SJSA1 (cell line): ENCODE measurements at regions not wholly inside any gene's neighbourhood (a gene's known extent, or its start where the extent isn't known, plus 50 kb on each side); places are given as distances from the start of the nearest gene placed in this dataset.

Source experiments
- DNase-seq, 2 experiments: peaks; one replicate each; pipeline ENCODE4 v3.0.0-alpha.2; 2015 to 2020; ENCODE audit warnings: low spot score in 2 of 2, low read depth in 1 of 2
- H3K27ac ChIP-seq: fragments of 250-450 bp; sonication (Bioruptor Pico); 2 replicates; pipeline ENCODE4 v1.5.1; 2020; ENCODE audit warnings: mild to moderate bottlenecking, moderate library complexity
- H3K27me3 ChIP-seq: fragments of 250-450 bp; sonication (Bioruptor Pico); replicated peaks from 2 replicates; pipeline ENCODE4 v1.5.1; 2020; ENCODE audit warnings: mild to moderate bottlenecking, moderate library complexity
- H3K36me3 ChIP-seq: fragments of 250-450 bp; sonication (Bioruptor Pico); 2 replicates; pipeline ENCODE4 v1.5.1; 2020; ENCODE audit warnings: mild to moderate bottlenecking
- H3K4me1 ChIP-seq: fragments of 250-450 bp; sonication (Bioruptor Pico); replicated peaks from 2 replicates; pipeline ENCODE4 v1.6.1; 2021; ENCODE audit warnings: mild to moderate bottlenecking
- H3K4me3 ChIP-seq: fragments of 250-450 bp; sonication (Bioruptor Pico); 2 replicates; pipeline ENCODE4 v1.5.1; 2020; ENCODE audit warnings: mild to moderate bottlenecking
- H3K9me3 ChIP-seq: fragments of 250-450 bp; sonication (Bioruptor Pico); replicated peaks from 2 replicates; pipeline ENCODE4 v1.5.1; 2020; ENCODE audit warnings: mild to moderate bottlenecking

DNA sequence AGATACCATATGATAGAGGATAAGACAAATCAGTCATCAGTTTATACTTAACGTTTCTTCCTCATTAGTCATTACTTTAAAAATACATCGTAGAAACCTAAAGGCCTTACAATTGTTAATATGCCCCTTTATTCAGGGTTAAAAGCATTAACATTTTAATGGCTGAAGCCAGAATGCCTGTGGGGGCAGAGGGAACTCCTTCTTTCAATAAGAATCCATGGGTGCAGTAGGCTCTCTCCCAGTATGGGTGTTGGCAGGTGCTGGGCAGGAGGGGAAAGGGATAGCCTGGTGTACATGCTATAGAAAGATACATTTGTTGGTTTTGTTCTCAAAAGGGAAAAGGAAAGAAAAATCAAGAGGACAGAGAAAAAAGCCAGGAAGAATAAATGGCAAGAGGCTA is 1035.7 kb upstream of the POU3F3 start:
- no peaks in the 10 kb centered on the region for H3K27me3 ChIP-seq
- H3K27ac ChIP-seq: no peak overlapping the region
- DNase-seq: no peak
- H3K9me3 ChIP-seq: peaks cover 5% of the 10 kb centered on the region; the same call in 1 of the 2 replicates
- no peaks in the 10 kb centered on the region for H3K4me1 ChIP-seq
- no peak overlapping the region for H3K4me3 ChIP-seq
- no peaks in the 10 kb centered on the region for H3K36me3 ChIP-seq

DNA sequence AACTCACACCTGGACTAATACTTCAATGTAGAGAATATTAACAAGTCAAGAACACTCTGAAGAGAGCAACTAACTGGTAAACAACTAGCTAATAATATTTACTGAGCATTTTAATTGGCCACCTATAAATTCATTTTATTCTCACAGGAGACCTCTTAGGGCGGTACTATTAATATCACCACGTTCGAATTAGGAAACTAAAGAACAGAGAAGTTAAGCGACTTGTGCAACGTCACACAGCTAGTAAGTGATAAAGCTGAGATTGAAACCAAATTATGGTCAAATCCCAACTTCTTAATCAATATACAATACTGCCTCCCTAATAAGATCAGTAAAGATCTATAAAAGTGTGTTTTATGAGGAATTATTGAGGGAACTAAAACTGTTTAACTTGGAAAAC is 1034.3 kb upstream of the POU3F3 start:
- Histone ChIP-seq H3K4me1 (no peaks in the 10 kb centered on the region), H3K9me3 (peaks cover 5% of the 10 kb centered on the region; the same call in 1 of the 2 replicates), H3K27me3 (no peaks in the 10 kb centered on the region), H3K27ac (no peak overlapping the region), H3K36me3 (no peaks in the 10 kb centered on the region), H3K4me3 (no peak overlapping the region)
- DNase-seq: no peak

DNA sequence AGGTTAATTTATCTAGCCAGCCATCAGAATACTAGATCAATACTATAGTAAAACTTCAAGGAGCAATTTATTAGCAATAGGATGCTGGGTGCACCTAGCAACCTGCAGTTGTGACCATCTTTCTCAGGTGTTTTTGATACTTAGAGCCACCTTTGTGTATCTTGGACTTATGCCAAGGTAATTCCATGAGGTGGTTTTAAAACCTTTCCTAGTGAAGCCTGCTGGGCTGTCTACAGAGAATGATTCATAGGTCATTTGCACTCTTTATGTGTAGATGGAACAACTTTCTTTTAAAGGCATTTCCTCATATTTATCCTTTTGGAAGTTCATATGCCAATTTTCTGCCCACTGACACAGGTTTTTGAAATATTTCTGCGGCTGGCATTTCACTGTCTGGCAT is 1030.1 kb upstream of the POU3F3 start:
- Histone ChIP-seq H3K4me1 (no peaks in the 10 kb centered on the region), H3K9me3 (peaks cover 5% of the 10 kb centered on the region; the same call in 1 of the 2 replicates), H3K4me3 (no peak overlapping the region), H3K36me3 (no peaks in the 10 kb centered on the region), H3K27ac (no peak overlapping the region), H3K27me3 (no peaks in the 10 kb centered on the region)
- DNase-seq: no peak

DNA sequence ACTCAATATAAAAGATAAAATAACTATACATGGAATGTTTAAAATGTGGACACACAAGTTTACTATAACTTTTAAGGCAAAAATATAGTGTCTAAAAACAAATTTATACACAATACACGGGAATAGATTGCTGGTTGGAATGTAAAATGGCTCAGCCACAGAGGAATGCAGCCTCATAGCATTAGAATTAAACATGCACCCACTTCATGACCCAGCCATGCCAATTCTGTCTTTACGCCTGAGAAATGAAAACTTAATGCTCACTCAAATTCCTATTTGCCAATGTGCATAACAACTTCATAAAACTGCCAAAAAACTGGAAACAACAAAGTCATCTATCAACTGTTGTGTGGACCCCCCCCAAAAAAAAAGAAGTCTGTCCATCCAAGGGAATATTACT is 1006.6 kb upstream of the POU3F3 start:
- H3K9me3 ChIP-seq: no peaks in the 10 kb centered on the region
- no peaks in the 10 kb centered on the region for H3K36me3 ChIP-seq
- DNase-seq: no peak
- H3K4me3 ChIP-seq: no peak overlapping the region
- no peaks in the 10 kb centered on the region for H3K4me1 ChIP-seq
- no peaks in the 10 kb centered on the region for H3K27me3 ChIP-seq
- no peak overlapping the region for H3K27ac ChIP-seq

DNA sequence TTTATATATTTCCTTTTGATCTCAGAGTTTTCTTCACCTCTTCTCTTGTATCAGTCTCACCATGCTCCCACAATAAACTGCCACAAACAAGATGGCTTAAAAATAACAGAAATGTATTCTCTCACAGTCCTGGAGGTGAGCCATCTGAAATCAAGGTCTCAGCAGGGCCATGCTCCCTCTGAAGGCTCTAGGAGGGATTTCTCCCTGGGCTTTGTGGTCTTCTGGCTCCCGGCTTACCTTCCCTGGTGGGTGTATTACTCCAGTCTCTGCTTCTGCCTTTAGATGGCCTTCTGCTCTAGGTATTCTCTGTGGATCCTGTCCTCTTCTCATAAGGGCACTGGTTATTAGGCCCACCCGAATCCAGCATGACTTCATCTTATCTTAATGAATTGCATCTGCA is 994.7 kb upstream of the POU3F3 start:
- Histone ChIP-seq H3K9me3 (peaks cover 2% of the 10 kb centered on the region; the same call in 1 of the 2 replicates), H3K4me3 (no peak overlapping the region), H3K4me1 (no peaks in the 10 kb centered on the region), H3K36me3 (no peaks in the 10 kb centered on the region), H3K27me3 (no peaks in the 10 kb centered on the region), H3K27ac (no peak overlapping the region)
- DNase-seq: no peak

DNA sequence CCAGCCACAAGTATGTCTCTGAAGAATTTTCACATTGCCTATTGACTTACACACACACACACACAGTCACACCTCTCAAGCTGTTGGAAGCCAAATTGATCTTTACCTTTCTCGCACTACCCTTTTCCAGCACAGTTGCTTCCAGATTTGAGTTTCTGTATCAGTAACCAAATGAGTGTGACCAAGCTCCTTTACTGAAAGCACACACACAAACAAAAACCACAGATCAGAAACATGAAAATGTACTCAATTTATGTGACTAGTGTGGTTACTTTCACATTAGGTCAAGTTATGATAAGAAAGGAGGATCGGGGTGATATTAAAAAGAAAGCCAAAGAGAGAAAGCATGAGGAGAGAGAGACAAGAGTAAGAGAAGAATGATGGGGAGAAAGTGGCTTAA is 993.9 kb upstream of the POU3F3 start:
- Histone ChIP-seq H3K27ac (no peak overlapping the region), H3K9me3 (peaks cover 2% of the 10 kb centered on the region; the same call in 1 of the 2 replicates), H3K4me1 (no peaks in the 10 kb centered on the region), H3K4me3 (no peak overlapping the region), H3K27me3 (no peaks in the 10 kb centered on the region), H3K36me3 (no peaks in the 10 kb centered on the region)
- no peak for DNase-seq

DNA sequence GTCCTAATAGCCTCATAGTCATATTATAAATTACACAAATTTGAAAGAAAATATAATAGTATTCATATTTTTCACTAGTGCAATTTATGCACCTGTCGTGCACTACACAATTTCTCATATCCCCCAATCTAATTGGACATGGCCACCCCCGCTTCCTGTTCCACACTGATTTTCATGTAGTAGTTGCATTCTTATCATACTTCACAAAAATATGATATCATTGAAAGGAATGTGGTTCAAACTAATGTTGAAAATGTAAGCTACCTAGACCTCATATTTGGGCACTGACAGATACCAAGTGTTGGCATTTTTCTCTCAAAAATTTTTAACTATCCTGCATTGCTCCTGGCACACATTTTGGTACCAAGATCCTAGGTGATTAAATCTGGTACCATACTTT is 985.5 kb upstream of the POU3F3 start:
- Histone ChIP-seq H3K36me3 (no peaks in the 10 kb centered on the region), H3K27me3 (no peaks in the 10 kb centered on the region), H3K27ac (no peak overlapping the region), H3K9me3 (no peaks in the 10 kb centered on the region; the same call in 1 of the 2 replicates), H3K4me1 (no peaks in the 10 kb centered on the region), H3K4me3 (no peak overlapping the region)
- DNase-seq: no peak

DNA sequence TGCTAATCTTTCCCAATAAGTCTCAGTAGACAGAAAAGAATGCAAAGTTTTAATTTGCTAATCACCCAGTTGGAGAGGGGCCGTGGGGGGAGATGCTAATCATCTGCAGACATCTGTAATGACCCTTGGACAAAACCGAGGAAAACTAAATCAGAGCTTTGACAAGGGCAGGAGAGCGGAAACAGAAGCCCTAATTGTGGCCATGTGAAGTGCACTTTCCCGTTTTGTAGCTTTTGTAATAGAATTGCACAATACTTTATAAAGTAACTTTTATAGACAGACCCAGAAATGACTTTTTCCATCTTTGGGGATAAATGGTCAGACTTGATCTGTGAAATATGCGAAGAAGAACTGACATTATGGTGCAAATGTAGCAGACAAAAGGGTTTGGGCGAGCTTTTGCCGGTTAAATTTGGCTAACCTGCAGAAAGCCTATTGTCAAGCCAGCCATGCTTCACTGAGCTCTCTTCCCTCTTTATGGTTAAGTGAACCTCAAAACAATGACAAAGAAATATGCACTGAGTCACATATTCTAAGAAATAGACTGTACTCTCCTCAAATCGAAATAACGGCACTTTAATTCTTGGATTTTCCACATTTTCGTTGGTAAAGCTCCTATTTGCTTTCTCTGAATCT is 980.1 kb upstream of the POU3F3 start:
- Histone ChIP-seq H3K9me3 (no peaks in the 10 kb centered on the region), H3K4me3 (no peak overlapping the region)
- no peak for DNase-seq

DNA sequence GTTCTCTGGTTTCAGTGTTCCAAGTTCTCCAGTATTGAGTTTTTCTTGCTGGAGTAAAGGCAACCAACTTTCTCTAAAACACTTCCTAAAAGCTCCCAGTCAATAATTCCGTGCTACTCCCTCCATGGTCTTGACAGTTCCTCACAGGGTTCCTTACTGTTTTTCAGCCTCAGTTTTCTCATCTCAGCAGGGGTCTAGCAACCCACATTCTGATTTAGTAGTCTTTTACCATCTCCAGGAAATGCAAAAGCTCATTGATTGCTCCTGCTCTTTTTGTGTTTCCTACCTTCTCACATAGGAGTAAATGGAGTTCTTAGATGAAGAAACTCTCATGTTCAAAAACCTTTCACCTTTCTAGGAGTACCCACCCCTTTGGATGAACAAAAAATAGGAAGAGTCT is 978.8 kb upstream of the POU3F3 start:
- no peaks in the 10 kb centered on the region for H3K27me3 ChIP-seq
- H3K4me3 ChIP-seq: no peak overlapping the region
- H3K36me3 ChIP-seq: no peaks in the 10 kb centered on the region
- DNase-seq: no peak
- H3K4me1 ChIP-seq: no peaks in the 10 kb centered on the region
- no peaks in the 10 kb centered on the region for H3K9me3 ChIP-seq
- no peak overlapping the region for H3K27ac ChIP-seq

More for the DNA sequence above, 980.1 kb upstream of the POU3F3 start:
- H3K27ac ChIP-seq: no peak overlapping the region
- no peaks in the 10 kb centered on the region for H3K27me3 ChIP-seq
- H3K4me1 ChIP-seq: no peaks in the 10 kb centered on the region
- H3K36me3 ChIP-seq: no peaks in the 10 kb centered on the region

DNA sequence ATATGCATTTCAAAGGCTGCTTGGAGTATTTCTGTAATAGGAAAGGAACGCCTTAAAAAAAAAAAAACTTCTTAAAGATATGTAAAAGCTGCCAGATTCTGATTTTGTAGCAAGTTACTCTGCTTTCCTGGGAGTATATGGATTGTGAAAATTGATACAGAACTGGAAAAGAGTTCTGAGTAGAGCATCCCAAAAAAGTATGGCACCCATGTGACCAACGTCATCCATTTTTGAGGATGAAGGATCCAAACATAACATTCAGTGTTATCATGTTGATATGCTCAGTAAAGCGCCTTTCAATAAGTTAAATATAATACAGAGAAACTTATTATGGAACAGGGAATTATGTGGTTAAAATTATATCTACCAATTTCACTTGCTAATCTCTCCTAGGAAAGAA is 978.4 kb upstream of the POU3F3 start:
- Histone ChIP-seq H3K4me1 (no peaks in the 10 kb centered on the region), H3K4me3 (no peak overlapping the region), H3K36me3 (no peaks in the 10 kb centered on the region), H3K27ac (no peak overlapping the region), H3K27me3 (no peaks in the 10 kb centered on the region), H3K9me3 (no peaks in the 10 kb centered on the region)
- DNase-seq: no peak

DNA sequence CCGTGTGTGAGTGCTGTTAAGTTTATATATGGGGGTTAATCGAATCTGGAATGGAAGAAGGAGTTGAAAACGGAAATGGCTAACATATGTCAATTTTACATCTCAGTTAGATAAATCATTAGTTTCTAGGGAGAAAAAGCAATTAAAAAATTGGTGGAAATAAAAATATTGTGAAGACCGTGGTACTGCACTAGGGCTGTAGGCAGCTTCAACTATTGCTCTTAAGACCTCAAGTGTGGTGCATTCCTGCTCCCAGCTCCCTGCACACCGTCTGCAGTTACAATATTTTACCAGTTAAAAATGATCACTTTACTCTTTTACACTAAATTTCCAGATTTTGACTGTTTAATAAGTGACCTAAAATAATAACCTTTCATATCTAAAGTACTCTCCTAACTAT is 977.3 kb upstream of the POU3F3 start:
- DNase-seq: no peak
- Histone ChIP-seq H3K27me3 (no peaks in the 10 kb centered on the region), H3K36me3 (no peaks in the 10 kb centered on the region), H3K4me1 (no peaks in the 10 kb centered on the region), H3K27ac (no peak overlapping the region), H3K9me3 (no peaks in the 10 kb centered on the region), H3K4me3 (no peak overlapping the region)

DNA sequence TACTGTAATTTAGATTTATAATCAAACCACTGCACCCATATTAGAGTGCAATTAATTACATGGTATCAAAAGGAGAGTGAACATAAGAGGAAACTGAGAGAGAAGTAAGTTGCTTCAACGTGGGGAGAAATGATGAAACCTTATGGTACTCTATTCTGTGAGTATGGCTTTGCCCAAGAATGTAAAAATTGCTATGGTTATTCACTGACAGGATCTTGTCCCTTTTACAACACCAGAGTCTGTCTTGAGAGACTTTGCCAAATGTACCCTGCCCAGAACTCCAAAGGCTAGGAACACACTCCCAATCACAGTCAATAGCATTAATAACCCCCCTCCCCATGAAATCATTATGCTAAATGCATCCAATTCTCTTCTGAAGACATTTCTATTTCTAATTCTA is 974.8 kb upstream of the POU3F3 start:
- Histone ChIP-seq H3K9me3 (no peaks in the 10 kb centered on the region), H3K4me1 (no peaks in the 10 kb centered on the region), H3K36me3 (no peaks in the 10 kb centered on the region), H3K4me3 (no peak overlapping the region), H3K27ac (no peak overlapping the region), H3K27me3 (no peaks in the 10 kb centered on the region)
- DNase-seq: no peak

DNA sequence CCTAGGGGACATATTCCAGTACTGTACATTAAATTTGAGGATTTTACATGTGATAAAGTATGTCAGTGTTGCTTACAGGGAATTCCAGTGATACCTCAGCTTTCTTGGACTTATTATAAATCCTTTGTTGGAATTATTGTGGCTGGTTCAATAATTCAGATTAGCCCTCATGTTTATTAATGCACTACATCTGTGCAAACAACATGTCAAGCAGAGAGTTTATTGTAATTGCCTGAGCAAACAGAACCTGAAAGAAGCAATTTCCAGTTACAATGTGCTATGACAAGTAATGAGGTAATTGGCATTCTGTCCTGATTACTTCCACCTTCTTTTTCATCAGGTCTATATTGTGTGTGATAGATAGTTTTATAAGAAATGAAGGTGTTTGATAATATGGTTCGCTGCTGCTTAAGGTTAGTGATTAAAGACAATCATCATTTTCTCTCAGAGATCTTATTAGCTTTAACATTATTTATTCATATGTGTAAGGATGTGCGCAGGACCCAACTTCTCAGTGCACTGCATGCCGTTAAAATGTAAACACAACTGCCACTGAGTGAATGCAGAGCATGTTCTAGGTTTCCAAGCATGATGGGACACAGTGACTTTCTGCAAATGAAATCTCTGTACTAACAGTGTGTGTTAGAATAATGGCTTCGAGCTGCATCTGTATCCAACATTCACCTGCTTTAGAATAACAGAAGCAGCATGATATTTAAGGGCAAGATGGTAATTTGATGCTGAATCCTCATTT is 973.7 kb upstream of the POU3F3 start:
- no peak for DNase-seq
- H3K36me3 ChIP-seq: no peaks in the 10 kb centered on the region
- no peaks in the 10 kb centered on the region for H3K4me1 ChIP-seq
- no peak overlapping the region for H3K27ac ChIP-seq
- no peaks in the 10 kb centered on the region for H3K9me3 ChIP-seq
- no peak overlapping the region for H3K4me3 ChIP-seq
- H3K27me3 ChIP-seq: no peaks in the 10 kb centered on the region

DNA sequence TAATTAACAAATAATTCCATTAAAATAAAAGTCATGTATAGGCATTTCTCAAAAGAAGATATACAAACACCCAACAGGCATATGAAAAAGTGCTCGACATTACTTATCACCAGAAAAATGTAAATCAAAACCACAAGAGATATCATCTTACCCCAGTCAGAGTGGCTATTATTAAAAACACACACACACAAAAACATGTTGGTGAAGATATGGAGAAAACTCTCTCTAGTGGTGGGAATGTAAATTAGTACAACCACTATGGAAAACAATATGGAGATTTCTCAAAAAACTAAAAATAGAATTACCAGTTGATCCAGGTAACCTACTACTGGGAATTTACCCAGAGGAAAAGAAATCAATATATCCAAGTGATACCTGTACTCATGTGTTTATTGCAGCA is 966.3 kb upstream of the POU3F3 start:
- Histone ChIP-seq H3K4me1 (no peaks in the 10 kb centered on the region), H3K9me3 (no peaks in the 10 kb centered on the region), H3K36me3 (no peaks in the 10 kb centered on the region), H3K4me3 (no peak overlapping the region), H3K27ac (no peak overlapping the region), H3K27me3 (no peaks in the 10 kb centered on the region)
- no peak for DNase-seq
